GM12874 (cell line): ENCODE measurements at regions not wholly inside any gene's neighbourhood (a gene's known extent, or its start where the extent isn't known, plus 50 kb on each side); places are given as distances from the start of the nearest gene placed in this dataset.

Experiments used
- TF ChIP-seq, protein P1 (sequence below): IDR thresholded peaks from 2 replicates; pipeline ENCODE4 v1.5.1; 2011; ENCODE audit warnings: low read depth, mild to moderate bottlenecking, control low read depth, low read length, moderate library complexity; ENCODE audit not compliant: insufficient read depth

DNA sequence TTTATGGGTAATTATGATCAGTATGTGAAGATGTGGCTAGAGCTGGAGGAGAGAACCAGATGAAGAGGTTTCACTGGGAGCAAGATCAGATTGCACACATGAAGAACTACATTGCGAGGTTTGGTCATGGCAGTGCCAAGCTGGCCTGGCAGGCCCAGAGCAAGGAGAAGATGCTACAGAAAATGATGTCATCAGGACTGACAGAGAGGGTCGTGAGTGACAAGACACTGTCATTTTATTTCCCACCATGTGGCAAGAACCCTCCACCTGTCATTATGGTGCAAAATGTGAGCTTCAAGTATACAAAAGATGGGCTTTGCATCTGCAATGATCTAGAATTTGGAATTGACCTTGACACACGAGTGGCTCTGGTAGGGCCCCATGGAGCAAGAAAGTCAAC lies 168.3 kb downstream of the C3orf38 start:
- TF ChIP-seq, protein P1, sequence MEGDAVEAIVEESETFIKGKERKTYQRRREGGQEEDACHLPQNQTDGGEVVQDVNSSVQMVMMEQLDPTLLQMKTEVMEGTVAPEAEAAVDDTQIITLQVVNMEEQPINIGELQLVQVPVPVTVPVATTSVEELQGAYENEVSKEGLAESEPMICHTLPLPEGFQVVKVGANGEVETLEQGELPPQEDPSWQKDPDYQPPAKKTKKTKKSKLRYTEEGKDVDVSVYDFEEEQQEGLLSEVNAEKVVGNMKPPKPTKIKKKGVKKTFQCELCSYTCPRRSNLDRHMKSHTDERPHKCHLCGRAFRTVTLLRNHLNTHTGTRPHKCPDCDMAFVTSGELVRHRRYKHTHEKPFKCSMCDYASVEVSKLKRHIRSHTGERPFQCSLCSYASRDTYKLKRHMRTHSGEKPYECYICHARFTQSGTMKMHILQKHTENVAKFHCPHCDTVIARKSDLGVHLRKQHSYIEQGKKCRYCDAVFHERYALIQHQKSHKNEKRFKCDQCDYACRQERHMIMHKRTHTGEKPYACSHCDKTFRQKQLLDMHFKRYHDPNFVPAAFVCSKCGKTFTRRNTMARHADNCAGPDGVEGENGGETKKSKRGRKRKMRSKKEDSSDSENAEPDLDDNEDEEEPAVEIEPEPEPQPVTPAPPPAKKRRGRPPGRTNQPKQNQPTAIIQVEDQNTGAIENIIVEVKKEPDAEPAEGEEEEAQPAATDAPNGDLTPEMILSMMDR, result no peak

DNA sequence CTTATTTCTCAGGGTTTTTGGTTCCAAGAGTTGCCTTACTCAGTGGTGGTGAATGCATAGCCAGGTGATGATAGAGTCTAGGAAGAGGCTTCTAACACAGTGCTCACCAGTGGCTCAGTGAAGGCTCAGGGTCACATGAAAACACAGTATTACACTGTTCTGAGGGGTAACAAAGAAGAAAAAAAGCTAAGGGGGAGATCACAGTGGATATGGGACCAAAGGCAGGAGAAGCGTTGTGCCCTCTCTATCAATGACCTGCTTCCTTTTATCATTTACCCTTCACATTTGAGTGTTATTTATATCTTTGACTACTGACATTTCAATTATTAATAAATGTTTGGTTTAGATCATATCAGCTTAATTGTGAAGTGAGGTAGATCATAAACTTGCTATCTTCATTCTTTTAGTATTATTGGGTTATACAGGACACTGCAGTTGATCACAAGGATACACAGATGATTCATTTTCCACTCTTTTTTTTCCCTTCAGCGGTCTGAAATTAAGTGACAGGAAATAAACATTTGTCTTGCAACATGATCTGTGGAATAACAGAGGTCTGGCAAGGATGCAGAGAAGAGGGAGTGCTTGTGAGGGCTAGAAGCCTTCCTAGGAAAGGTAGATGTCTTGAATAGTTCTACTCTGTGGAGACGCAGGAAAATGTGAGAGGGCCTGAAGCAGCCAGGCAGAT lies 171.7 kb downstream of the C3orf38 start:
- TF ChIP-seq, protein P1, result no peak

DNA sequence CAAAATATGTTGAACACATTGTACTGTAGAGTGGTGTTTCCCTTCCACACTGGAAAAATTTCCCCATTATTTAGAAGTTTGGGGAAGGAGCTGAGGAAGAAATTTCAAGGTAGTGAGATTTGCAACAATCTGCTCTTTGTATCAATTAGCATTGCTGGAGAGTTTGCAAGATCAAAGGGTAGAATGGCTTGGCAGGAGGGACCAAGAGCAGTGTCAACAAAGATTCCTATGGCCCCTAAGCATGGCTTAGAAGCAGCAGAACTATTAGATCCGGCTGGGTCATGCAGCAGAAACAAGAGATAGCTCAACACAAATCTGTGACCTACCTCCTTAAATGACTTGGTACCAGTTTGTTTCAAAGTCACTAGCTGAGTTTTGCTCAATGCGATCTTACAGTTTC lies 175.0 kb downstream of the C3orf38 start:
- TF ChIP-seq, protein P1, result no peak

DNA sequence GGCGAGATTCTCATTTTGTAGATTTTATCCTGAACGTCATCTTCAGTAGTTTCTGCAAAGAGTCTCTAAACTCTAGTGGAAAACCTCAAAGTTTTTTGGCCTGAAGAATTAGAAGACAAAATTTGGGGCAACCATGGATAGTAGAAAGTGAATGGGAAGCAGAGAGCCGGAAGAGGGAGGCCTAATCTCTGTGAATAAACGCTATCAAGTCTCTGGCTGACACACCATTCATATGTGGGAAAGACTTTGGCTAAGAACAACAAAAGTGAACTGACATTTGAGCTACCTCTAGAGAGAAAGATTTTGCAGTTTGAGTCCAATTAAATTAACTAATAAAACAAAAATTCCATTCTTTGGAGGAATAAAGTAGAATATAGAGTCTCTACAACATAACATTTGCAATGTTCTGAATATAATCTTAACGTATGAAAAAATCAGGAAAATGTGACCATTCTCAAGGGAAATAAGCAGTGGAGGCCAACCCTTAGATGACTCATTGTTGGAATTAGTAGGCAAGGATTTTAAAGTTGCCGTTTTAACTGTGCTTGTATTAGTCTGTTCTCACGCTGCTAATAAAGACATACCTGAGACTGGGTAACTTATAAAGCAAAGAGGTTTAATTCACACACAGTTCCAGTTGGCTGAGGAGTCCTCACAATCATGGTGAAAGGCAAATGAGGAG lies 184.6 kb downstream of the C3orf38 start:
- TF ChIP-seq, protein P1, result no peak

DNA sequence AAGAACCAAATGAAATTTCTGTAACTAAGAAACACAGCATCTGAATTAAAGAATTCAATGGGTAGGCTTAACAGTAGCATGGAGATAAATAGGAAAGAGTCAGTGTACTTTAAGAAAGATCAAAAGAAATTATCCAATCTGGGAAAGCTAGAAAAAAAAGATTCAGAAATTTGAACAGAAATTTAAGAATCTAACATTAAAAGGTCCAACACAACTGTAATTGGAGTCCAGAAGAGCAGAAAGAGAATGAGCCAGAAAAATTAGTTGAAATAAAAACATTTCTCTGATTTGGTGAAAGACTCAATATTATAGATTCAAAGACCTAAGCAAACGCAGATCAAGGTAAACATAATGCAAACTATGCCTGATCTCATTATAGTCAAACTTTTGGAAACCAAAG lies 187.1 kb downstream of the C3orf38 start:
- TF ChIP-seq, protein P1, result no peak

DNA sequence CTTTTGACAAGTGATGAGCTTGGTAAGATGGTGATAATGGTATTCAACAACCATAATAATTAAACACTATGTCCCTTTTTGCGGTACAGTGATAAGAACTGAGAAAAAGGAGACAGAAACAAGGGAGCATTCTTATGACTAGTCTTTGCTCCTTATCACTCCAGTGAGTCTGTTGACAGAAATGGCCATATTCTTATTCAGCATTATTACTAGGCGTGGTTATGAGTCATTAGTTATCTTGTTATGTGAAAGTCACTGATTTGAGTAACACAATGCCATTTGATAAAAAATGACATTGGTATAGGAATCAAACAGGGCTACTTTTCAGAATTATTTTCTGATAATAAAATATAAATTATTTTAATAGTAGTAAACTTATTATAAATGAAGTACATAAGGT lies 193.5 kb downstream of the C3orf38 start:
- TF ChIP-seq, protein P1, result no peak

DNA sequence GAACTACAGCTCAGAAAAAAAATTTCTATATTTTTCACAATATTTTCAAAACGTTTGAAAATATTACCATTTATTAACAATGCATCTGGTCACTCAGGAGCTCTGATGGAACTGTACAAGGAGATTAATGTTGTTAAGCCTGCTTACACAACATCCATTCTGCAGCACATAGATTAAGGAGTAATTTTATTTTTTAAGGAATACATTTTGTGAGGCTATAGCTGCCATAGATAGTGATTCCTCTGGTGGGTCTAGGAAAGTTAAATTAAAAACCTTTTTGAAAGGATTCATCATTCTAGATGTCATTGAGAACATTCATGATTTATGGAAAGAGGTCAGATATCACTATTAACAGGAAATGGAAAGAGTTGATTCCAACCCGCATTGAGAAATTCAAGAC lies 196.9 kb downstream of the C3orf38 start:
- TF ChIP-seq, protein P1, result no peak
